Heart left ventricle (tissue), 16 donors: ENCODE measurements at regions not wholly inside any gene's neighbourhood (a gene's known extent, or its start where the extent isn't known, plus 50 kb on each side); places are given as distances from the start of the nearest gene placed in this dataset.
A peak's percentile ranks its signal among the peaks of the same experiment; 100 is the strongest.
"Not testable (repeated sequence)": the region's sequence is repeated elsewhere in the genome, so short reads cannot be mapped to it uniquely, and the experiment has no call there.

ENCODE experiments used
- ATAC-seq, 4 donors: fragments of 200-7000 bp; cut with Tn5 transposase; one replicate each; pipeline ENCODE4 v1.9.1; 2020 to 2022; ENCODE audit warnings: moderate library complexity in 4 of 4, mild to moderate bottlenecking in 3 of 4, moderate number of reproducible peaks in 1 of 4
- DNase-seq, 5 donors: peaks; one replicate each; pipeline ENCODE4 v3.0.0-alpha.2; 2020
- H3K27ac ChIP-seq, 12 donors: fragments of 200-600 bp; sonication (generic) in 4 of 12; one replicate each; pipeline versions ENCODE4 v1.5.0 to v1.8.0; 2016 to 2022; ENCODE audit warnings: mild to moderate bottlenecking in 2 of 12
- H3K27me3 ChIP-seq, 9 donors: fragments of 200-600 bp; sonication (generic) in 2 of 9; one replicate each; pipeline versions ENCODE4 v1.5.1 to v1.8.0; 2016 to 2022; ENCODE audit warnings: mild to moderate bottlenecking in 3 of 9
- H3K36me3 ChIP-seq, 9 donors: fragments of 200-600 bp; sonication (generic) in 2 of 9; one replicate each; pipeline versions ENCODE4 v1.5.0 to v1.8.0; 2018 to 2022; ENCODE audit warnings: mild to moderate bottlenecking in 2 of 9
- H3K4me1 ChIP-seq, 12 donors: fragments of 200-600 bp; sonication (generic) in 4 of 12; one replicate each; pipeline versions ENCODE4 v1.5.0 to v1.8.0; 2016 to 2022; ENCODE audit warnings: mild to moderate bottlenecking in 3 of 12
- H3K4me3 ChIP-seq, 12 donors: fragments of 200-600 bp; sonication (generic) in 4 of 12; one replicate each; pipeline versions ENCODE4 v1.5.0 to v1.8.0; 2017 to 2022; ENCODE audit warnings: mild to moderate bottlenecking in 9 of 12, moderate library complexity in 4 of 12
- H3K9me3 ChIP-seq, 12 donors: fragments of 200-600 bp; sonication (generic) in 4 of 12; one replicate each; pipeline versions ENCODE4 v1.5.0 to v1.8.0; 2016 to 2022; ENCODE audit warnings: mild to moderate bottlenecking in 1 of 12
- CTCF ChIP-seq, 12 donors: fragments of 200-600 bp; sonication (generic) in 4 of 12; IDR thresholded peaks; one replicate each; pipeline versions ENCODE4 v1.5.0 to v1.8.0; 2018 to 2022; ENCODE audit warnings: antibody characterized with exemption in 12 of 12, mild to moderate bottlenecking in 5 of 12
- POLR2A ChIP-seq, 2 donors: fragments of 450-650 bp; IDR thresholded peaks; one replicate each; pipeline ENCODE4 v1.6.1; 2017; ENCODE audit warnings: antibody characterized with exemption in 2 of 2, mild to moderate bottlenecking in 2 of 2, moderate library complexity in 2 of 2
- WGBS, 4 donors: extraction: QIAGEN DNeasy Blood & Tissue Kit in 2 of 4; methylation state at CpG; one replicate each; pipeline versions ENCODE4 v1.1.5 to v1.1.7; 2013 to 2018; 5-methylcytosine and 5-hydroxymethylcytosine counted together
- intact Hi-C, 10 donors: fragments of 100-400 bp; cut with DNase I; formaldehyde crosslinking; loops; one replicate each; pipeline versions ENCODE4 v1.11.1 to v1.14.2; 2022
- donor health status: ischemic (EF 13 %, LVEDD 7.1; RV severe dilation, severe dysfunction).
- donor health status: healthy with polysubstance abuse.
- donor health status: DM: no; HTN: yes; CAD: no.
- donor health status: DM: no; HTN: no; CAD: no.
- donor health status: ischemic (EF 25% LVEDD 6.9; RV normal size, moderate dysfunction).
- donor health status: ischemic (EF 25% LVEDD 5.7; RV mildly dilated, moderate dysfunction).
- donor health status: healthy.
- donor health status: DM: yes; HTN: yes; CAD: no.
- donor health status: ischemic (EF 35%, LVEDD 5.7; RV mildly dilated, moderate dysfunction).
- donor health status: nonischemic (EF 11% LVEDD 7.7; RV severe dilation, severe dysfunction).
- donor health status: DM: yes; HTN: yes; CAD: no.
- donor health status: PGD.
- donor health status: ischemic (EF 29% LVEDD 5.4; RV normal size, mild dysfunction).
- donor health status: nonischemic (EF 23%, LVEDD 6.1; RV moderate dilation, normal function).

GRCh38 chr3:21913791-21914190 is 162.8 kb upstream of the ZNF385D start:
- Histone ChIP-seq H3K4me3 (no peak overlapping the region), H3K27ac (peak overlapping the region in 1 of 12 donors; percentile 10), H3K36me3 (no peaks in the 10 kb centered on the region), H3K27me3 (no peaks in the 10 kb centered on the region), H3K9me3 (no peaks in the 10 kb centered on the region), H3K4me1 (peaks cover 0 to 29% (median 0%) of the 10 kb centered on the region in 12 donors)
- TF ChIP-seq POLR2A (IDR thresholded peaks at IDR 0.05), result no peak
- TF ChIP-seq CTCF (IDR thresholded peaks at IDR 0.05), result no peak
- ATAC-seq (no peak), DNase-seq (no peak)
- intact Hi-C loops, result no loop called here

- Histone ChIP-seq H3K36me3 (no peaks in the 10 kb centered on the region), H3K27ac (no peak overlapping the region), H3K4me1 (peaks cover 0 to 29% (median 0%) of the 10 kb centered on the region in 12 donors), H3K4me3 (no peak overlapping the region), H3K9me3 (no peaks in the 10 kb centered on the region), H3K27me3 (no peaks in the 10 kb centered on the region)
- no peak for DNase-seq
- intact Hi-C loops, result no loop called here
- no peak for ATAC-seq
- WGBS, 4 donors, result 53 to 62% (median 58%) methylated on average over 2 of the region's 2 CpGs
- TF ChIP-seq CTCF (IDR thresholded peaks at IDR 0.05) (no peak), POLR2A (IDR thresholded peaks at IDR 0.05) (no peak)
These were observed 163.4 kb upstream of the ZNF385D start for GRCh38 chr3:21914451-21914850.

- Histone ChIP-seq H3K9me3 (peaks cover 0 to 11% (median 0%) of the 10 kb centered on the region in 12 donors), H3K4me3 (no peak overlapping the region), H3K27ac (peak overlapping the region in 2 of 12 donors; percentile 42 to 70), H3K4me1 (peaks cover 0 to 23% (median 0%) of the 10 kb centered on the region in 12 donors), H3K36me3 (no peaks in the 10 kb centered on the region), H3K27me3 (no peaks in the 10 kb centered on the region)
- ATAC-seq (peak in 1 of 4 donors; percentile 26), DNase-seq (no peak)
- intact Hi-C loops, result no loop called here
- WGBS, 4 donors, result 44 to 66% (median 56%) methylated on average over 2 of the region's 2 CpGs
- TF ChIP-seq POLR2A (IDR thresholded peaks at IDR 0.05) (no peak), CTCF (IDR thresholded peaks at IDR 0.05) (no peak)
These were observed 168.4 kb upstream of the ZNF385D start for GRCh38 chr3:21919383-21919782.

DNA sequence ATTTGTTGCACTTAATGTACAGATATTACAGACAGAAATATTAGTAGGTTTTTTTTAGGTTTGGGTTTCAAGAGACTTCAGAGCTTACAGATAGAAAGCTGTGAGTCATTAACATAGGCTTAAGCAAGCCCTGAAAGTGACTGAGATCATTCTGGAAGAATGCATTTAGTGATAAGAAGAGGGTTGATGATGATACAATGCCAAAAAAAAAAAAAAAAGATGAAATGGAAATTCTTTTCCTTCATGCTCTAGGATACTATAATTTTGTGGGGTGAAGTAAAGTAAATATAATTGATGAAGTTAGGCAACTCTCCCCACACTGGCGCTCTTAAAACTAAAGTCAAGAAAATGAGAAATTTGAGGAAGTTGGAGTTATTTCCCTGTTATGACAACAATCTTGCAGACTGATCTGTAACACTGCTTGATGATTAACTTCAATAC is 169.4 kb upstream of the ZNF385D start:
- H3K27ac ChIP-seq, result peak overlapping the region in 2 of 12 donors; percentile 42 to 70
- ATAC-seq, result peak in 2 of 4 donors; percentile 50 to 63
- H3K4me1 ChIP-seq, result peaks cover 0 to 23% (median 0%) of the 10 kb centered on the region in 12 donors
- no peaks in the 10 kb centered on the region for H3K27me3 ChIP-seq
- H3K4me3 ChIP-seq, result no peak overlapping the region
- DNase-seq, result no peak
- intact Hi-C loops, result no loop called here
- H3K9me3 ChIP-seq, result peaks cover 0 to 11% (median 0%) of the 10 kb centered on the region in 12 donors
- no peaks in the 10 kb centered on the region for H3K36me3 ChIP-seq
- WGBS, 4 donors, result 82 to 86% (median 85%) methylated on average over 1 of the region's 1 CpG
- TF ChIP-seq CTCF (IDR thresholded peaks at IDR 0.05) (no peak), POLR2A (IDR thresholded peaks at IDR 0.05) (no peak)

DNA sequence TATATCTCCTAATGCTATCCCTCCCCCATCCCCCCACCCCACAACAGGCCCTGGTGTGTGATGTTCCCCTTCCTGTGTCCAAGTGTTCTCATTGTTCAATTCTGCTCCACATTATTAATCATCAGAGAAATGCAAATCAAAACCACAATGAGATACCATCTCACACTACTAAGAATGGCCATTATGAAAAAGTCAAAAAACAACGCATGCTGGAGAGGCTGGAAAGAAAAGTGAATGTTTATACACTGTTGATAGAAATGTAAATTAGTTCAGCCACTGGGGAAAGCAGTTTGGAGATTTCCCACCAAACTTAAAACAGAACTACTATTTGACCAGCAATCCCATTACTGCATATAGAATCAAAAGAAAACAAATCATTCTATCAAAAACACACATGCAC is 172.1 kb upstream of the ZNF385D start:
- H3K36me3 ChIP-seq, H3K4me3 ChIP-seq, H3K27me3 ChIP-seq, intact Hi-C loops, ATAC-seq, H3K27ac ChIP-seq, DNase-seq: not testable (repeated sequence)
- H3K9me3 ChIP-seq, result peaks cover 0 to 11% (median 0%) of the 10 kb centered on the region in 12 donors
- 71 to 90% (median 80%) methylated on average over 1 of the region's 1 CpG for WGBS, 4 donors
- H3K4me1 ChIP-seq, result peaks cover 0 to 23% (median 0%) of the 10 kb centered on the region in 12 donors
